Kidney epithelial cell (primary cell): ENCODE measurements at regions not wholly inside any gene's neighbourhood (a gene's known extent, or its start where the extent isn't known, plus 50 kb on each side); places are given as distances from the start of the nearest gene placed in this dataset.

Experiments used
- DNase-seq: peaks from one replicate; pipeline ENCODE4 v3.0.0-alpha.2; 2010; ENCODE audit warnings: low read depth
- H3K27me3 ChIP-seq: 2 replicates; pipeline ENCODE4 v1.6.0; 2011; ENCODE audit warnings: low read length; ENCODE audit not compliant: control insufficient read depth, insufficient read depth
- H3K36me3 ChIP-seq: 2 replicates; pipeline ENCODE4 v1.5.1; 2011; ENCODE audit warnings: low read length; ENCODE audit not compliant: control insufficient read depth, insufficient read depth
- H3K4me3 ChIP-seq: 2 replicates; pipeline ENCODE4 v1.5.1; 2011; ENCODE audit warnings: low read depth, mild to moderate bottlenecking, control low read depth, low read length
- CTCF ChIP-seq: IDR thresholded peaks from 2 replicates; pipeline ENCODE4 v1.5.1; 2011; ENCODE audit warnings: mild to moderate bottlenecking, moderate library complexity, low read length, control low read depth, inconsistent platforms; ENCODE audit not compliant: insufficient read depth, poor library complexity, severe bottlenecking

GRCh38 chr21:41585199-41585994 lies 77.4 kb upstream of the TMPRSS2 start:
- TF ChIP-seq CTCF: no peak
- no peaks in the 10 kb centered on the region for H3K27me3 ChIP-seq
- H3K4me3 ChIP-seq: no peak overlapping the region
- no peak for DNase-seq
- H3K36me3 ChIP-seq: no peaks in the 10 kb centered on the region

GRCh38 chr21:41584603-41585176 lies 76.7 kb upstream of the TMPRSS2 start:
- TF ChIP-seq CTCF: no peak
- Histone ChIP-seq H3K36me3 (no peaks in the 10 kb centered on the region), H3K4me3 (no peak overlapping the region), H3K27me3 (no peaks in the 10 kb centered on the region)
- no peak for DNase-seq

GRCh38 chr21:41583274-41583790 lies 75.4 kb upstream of the TMPRSS2 start:
- Histone ChIP-seq H3K27me3 (no peaks in the 10 kb centered on the region), H3K4me3 (no peak overlapping the region), H3K36me3 (no peaks in the 10 kb centered on the region)
- TF ChIP-seq CTCF: no peak
- DNase-seq: no peak

DNA sequence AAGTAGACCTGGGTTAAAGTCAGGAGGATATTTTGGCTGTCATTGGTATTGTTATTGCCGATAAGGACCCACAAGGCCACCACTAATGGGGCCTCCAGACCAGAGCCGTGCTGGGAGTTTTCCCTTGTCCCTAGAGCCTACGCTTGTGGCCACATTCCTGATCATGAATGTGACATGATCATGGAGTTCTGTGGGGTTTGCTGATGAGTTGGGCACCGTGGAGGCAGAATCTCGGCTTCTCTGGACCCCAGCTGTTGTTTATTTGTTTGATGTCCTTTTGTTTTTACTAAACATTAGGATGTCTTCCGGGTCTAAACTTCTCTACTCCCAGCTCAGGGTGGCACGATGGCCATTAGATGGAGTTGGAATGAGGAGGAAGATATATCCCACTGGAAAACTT lies 74.9 kb upstream of the TMPRSS2 start:
- no peak for TF ChIP-seq CTCF
- no peak overlapping the region for H3K4me3 ChIP-seq
- DNase-seq: no peak

GRCh38 chr21:41582298-41582840 lies 74.4 kb upstream of the TMPRSS2 start:
- Histone ChIP-seq H3K27me3 (no peaks in the 10 kb centered on the region), H3K36me3 (no peaks in the 10 kb centered on the region), H3K4me3 (no peak overlapping the region)
- no peak for TF ChIP-seq CTCF
- DNase-seq: no peak

More for the DNA sequence above, 74.9 kb upstream of the TMPRSS2 start:
- no peaks in the 10 kb centered on the region for H3K27me3 ChIP-seq
- H3K36me3 ChIP-seq: no peaks in the 10 kb centered on the region
